GM18907 (cell line): ENCODE measurements at regions not wholly inside any gene's neighbourhood (a gene's known extent, or its start where the extent isn't known, plus 50 kb on each side); places are given as distances from the start of the nearest gene placed in this dataset.
"Not testable (repeated sequence)": the region's sequence is repeated elsewhere in the genome, so short reads cannot be mapped to it uniquely, and the experiment has no call there.

Experiments
- ATAC-seq: cut with Tn5 transposase; IDR thresholded peaks from one replicate; pipeline ENCODE4 v1.9.1; 2021; ENCODE audit warnings: mild to moderate bottlenecking, moderate library complexity; ENCODE audit not compliant: unreplicated experiment

GRCh38 chr3:29171043-29171990, 109.6 kb upstream of the RBMS3 start:
- ATAC-seq = peak; percentile 82

- ATAC-seq = no peak
Measured at GRCh38 chr3:29176501-29176900, 104.4 kb upstream of the RBMS3 start.

- no peak for ATAC-seq
Measured at GRCh38 chr3:29178809-29179793, 101.8 kb upstream of the RBMS3 start.

GRCh38 chr3:29181149-29181780, 99.6 kb upstream of the RBMS3 start:
- ATAC-seq = no peak

- ATAC-seq = no peak
Measured at GRCh38 chr3:29181872-29182271, 99.0 kb upstream of the RBMS3 start.

- not testable (repeated sequence) for ATAC-seq
Measured at GRCh38 chr3:29182828-29183227, 98.0 kb upstream of the RBMS3 start.

- no peak for ATAC-seq
Measured at GRCh38 chr3:29183346-29184087, 97.4 kb upstream of the RBMS3 start.

GRCh38 chr3:29185706-29186105, 95.2 kb upstream of the RBMS3 start:
- ATAC-seq = no peak

- no peak for ATAC-seq
Measured at GRCh38 chr3:29186131-29186599, 94.7 kb upstream of the RBMS3 start.

- ATAC-seq = no peak
Measured at GRCh38 chr3:29186982-29187725, 93.7 kb upstream of the RBMS3 start.

- ATAC-seq = no peak
Measured at GRCh38 chr3:29189328-29189727, 91.5 kb upstream of the RBMS3 start.

- ATAC-seq = no peak
Measured at GRCh38 chr3:29194139-29194538, 86.7 kb upstream of the RBMS3 start.

GRCh38 chr3:29195056-29195455, 85.8 kb upstream of the RBMS3 start:
- ATAC-seq = no peak

- ATAC-seq = no peak
Measured at GRCh38 chr3:29201604-29202003, 79.3 kb upstream of the RBMS3 start.

- ATAC-seq = no peak
Measured at GRCh38 chr3:29202378-29202777, 78.5 kb upstream of the RBMS3 start.

- no peak for ATAC-seq
Measured at GRCh38 chr3:29203851-29204250, 77.0 kb upstream of the RBMS3 start.

- no peak for ATAC-seq
Measured at GRCh38 chr3:29207427-29207826, 73.4 kb upstream of the RBMS3 start.

- no peak for ATAC-seq
Measured at GRCh38 chr3:29212789-29213433, 68.0 kb upstream of the RBMS3 start.
